Activated CD8-positive, alpha-beta memory T cell treated with anti-CD3 and anti-CD28 coated beads for 1 hour (primary cell): ENCODE measurements at regions not wholly inside any gene's neighbourhood (a gene's known extent, or its start where the extent isn't known, plus 50 kb on each side); places are given as distances from the start of the nearest gene placed in this dataset.

Source experiments
- DNase-seq, 2 donors: peaks; one replicate each; pipeline ENCODE4 v3.0.0-alpha.2; 2020; ENCODE audit warnings: low read depth in 1 of 2; ENCODE audit errors: extremely low read depth in 1 of 2

GRCh38 chr15:70449311-70450141 is 313.8 kb downstream of the UACA start:
- DNase-seq = no peak

GRCh38 chr15:70447928-70448698 is 315.2 kb downstream of the UACA start:
- peak in 1 of 2 donors; percentile 23 for DNase-seq

DNA sequence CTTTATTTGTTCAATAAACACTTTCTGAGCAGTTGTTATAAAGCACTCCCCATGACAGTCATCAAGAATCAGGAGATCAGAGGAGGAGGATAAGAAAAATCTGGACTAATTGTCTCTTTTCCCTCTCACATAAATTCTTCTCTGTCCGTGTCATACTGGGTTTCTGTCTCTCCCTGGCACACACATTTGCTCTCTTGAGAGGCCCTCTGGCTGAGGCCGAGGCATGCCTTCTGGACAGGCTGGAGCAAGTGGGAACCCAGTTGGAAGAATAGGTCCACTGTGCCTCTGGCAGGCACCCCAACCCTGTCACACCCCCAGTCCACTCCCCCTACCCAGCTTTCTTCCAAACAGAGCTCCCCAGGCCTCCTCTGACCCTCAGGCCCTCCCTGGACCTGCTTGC is 315.8 kb downstream of the UACA start:
- DNase-seq = no peak

GRCh38 chr15:70447081-70447480 is 316.3 kb downstream of the UACA start:
- DNase-seq = no peak

DNA sequence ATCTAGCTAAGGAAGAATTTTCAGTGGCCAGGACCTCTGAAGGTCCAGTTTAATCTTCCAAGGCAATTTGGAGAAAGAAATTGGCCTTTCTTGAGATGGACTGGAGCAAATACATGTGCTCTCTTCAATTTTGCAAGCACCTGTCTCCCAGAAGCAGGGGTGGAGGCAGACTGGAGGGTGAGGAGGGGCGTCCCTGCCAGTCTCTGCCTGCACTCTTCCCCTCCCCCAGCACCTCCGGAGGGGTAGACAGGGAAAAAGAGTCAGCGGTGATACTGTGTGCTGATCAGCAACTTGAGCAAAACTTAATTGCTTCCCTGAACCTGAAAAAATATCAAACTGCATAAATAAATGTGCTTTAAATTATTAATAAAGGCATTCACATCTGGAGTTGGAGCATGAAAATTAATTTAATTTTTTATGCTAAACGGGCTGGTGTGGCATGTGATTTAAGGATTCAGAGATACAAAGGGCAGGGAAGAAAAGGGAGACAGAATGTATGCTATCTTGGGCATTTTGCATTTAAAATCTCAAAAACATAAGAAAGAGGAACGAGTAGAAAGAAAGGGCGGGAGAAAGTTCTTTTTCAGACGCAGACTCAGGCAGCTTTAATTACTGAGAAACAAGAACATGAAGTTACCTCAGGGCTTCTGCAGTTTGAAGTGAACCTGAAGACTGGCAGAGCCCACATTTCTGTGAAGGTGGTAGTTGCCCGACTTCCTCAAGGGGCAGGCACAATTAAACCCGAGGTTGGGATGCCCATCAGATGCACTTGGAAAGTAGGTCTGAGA is 319.7 kb downstream of the UACA start:
- no peak for DNase-seq

DNA sequence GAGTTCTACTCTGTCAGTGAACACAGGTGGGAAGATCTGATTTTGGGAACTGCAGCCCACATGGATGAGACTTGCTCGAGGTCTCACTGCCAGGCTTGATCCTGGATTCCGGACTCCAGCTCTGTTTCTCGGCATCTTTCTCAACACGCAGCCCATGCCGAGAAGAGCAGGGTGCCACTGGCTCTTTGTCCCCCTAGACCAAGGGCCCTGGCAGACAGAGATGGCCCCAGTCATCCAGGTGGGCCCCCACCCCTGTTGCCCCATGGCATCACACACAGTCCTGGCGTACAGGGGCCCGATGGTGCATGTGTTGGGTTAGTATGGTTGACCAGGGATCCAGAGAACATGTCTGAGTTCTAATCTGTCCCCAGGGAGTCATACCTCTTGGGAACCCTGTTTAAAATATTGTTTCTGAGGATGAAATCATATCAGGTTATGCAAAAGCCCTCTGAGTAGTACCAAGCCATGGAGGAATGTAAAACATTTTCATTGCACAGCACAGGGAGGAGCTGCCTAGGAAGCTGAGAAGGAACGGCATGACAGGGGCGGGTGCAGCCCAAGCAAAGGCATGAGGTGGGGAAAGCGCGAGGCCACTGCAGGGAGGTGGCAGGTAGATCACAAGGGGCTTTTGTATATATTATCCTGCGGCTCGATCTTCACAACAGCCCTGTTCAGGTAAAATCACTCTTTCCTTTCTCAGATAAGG is 320.6 kb downstream of the UACA start:
- DNase-seq = no peak

DNA sequence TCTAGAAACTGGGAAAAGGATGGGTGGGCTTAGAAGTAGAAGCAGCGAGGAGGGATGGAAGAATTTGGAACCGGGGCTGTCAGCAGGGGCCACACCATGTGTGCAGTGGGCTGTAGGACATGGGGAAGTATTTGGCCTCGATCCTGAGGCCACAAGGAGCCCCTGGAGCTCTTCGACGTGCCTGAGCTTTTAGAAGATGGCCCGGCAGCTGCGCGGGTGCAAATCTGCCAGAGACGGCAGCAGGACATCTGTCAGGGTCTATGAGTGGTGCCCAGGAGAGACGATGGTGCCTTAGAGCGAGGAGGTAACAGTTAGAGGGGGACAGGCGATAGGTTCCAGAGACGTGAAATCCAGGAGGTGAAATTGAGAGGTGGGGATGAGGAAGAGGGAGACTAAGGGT is 321.1 kb downstream of the UACA start:
- DNase-seq = no peak

- DNase-seq = no peak
Measured at GRCh38 chr15:70440416-70441138, 322.8 kb downstream of the UACA start.

DNA sequence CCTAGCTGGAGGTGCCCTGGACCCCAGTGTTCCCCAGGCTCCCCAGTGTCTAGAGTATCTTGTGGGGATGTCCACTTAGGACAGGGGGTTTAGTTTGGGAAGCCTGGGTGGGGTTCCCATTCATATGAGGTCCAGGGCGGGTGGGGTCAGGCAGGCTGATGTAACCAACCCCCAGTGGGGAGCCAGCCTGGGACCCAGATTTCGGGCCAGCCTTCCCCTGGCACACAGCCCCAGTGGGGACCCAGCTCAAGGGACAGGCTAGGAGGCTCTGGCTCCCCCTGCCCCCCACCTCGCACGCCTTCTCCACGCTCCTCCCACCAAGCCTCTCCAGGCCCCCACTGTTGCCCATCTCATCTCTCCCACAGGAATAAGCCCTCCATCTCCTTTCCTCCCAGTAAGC is 323.5 kb downstream of the UACA start:
- no peak for DNase-seq

DNA sequence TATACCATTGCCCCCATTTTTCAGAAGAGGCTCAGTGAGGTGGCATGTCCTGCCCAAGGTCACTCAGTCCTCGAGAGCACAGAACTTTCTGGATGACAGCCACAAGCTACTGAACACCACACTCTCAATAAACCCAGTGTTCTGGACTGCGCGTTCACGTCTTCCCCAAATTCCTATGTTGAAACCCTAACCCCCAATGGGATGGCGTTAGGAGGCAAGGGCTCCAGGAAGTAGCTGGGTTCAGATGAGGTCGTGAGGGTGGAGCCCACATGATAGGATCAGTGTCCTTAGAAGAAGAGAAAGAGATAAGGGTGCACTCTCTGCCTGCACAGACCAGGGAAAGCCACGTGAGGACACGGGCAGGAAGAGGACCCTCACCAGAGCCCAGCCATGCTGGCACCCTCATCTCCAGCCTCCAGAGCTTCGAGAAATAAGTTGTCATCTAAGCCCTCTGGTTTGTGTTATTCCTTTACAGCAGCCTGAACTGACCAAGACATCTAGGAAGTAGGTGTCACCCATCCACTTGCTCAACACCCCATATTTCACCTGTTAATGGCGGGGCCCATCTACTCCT is 324.0 kb downstream of the UACA start:
- no peak for DNase-seq

DNA sequence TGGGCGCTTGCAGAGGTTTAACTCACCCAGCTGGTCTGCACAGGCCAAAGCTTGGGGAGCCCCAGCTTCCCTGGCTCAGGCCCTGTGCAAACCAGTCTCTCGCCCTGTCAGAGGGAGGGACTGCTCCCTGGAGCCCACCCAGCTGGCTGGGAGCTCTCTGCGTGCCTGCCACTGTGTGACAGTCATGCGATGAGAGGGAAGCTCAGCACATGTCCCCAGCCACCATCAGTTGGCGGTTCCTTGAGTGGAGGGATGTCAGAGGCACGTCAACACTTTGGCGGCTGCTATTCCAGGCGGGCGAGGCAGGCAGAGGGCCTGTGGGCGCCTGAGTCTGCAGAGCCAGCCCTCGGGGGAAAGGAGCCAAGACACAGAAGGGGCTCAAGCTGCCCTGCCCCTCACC is 324.6 kb downstream of the UACA start:
- DNase-seq = no peak

- no peak for DNase-seq
Measured at GRCh38 chr15:70437882-70438451, 325.4 kb downstream of the UACA start.

DNA sequence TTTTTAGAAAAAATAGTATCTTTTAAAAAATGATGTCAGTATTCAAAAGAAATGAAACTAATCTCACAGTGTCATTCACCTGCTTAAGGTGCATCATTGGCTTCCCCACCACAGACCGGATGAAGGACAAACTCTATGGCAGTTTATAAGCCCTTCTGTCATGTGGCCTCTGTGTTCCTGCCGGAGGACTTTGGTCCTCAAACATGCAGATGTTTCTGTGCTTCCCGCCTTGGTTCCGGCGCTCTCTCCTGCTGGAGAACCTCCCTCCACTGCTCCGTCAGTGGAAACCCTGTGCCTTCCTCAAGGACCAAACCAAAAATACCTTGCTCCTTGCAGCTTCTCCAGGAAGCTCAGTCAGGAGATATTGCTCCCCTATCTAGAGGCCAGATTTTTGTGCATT is 326.3 kb downstream of the UACA start:
- no peak for DNase-seq

GRCh38 chr15:70436428-70436827 is 326.9 kb downstream of the UACA start:
- no peak for DNase-seq

DNA sequence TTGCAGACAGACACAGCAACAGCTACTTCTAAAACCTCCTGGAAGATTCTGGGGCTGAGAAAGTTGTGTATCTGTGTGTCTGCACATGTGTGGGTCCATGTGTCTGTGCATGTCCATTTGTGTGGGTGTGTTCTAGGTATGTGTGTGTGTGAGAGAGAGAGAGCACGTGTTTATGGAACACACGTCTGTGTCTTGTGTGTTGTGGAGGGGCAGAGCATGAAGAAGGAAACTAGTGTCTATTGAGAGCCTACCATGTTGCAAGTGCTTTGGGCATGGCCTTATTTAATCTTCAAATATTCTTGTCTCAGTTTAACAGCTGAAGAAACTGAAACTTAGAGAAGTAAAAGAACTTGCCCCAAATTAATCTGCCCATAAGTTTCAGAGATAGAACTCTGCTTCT is 327.5 kb downstream of the UACA start:
- DNase-seq = no peak

- no peak for DNase-seq
Measured at GRCh38 chr15:70435369-70435768, 328.0 kb downstream of the UACA start.

GRCh38 chr15:70433586-70434324 is 329.6 kb downstream of the UACA start:
- DNase-seq = no peak

DNA sequence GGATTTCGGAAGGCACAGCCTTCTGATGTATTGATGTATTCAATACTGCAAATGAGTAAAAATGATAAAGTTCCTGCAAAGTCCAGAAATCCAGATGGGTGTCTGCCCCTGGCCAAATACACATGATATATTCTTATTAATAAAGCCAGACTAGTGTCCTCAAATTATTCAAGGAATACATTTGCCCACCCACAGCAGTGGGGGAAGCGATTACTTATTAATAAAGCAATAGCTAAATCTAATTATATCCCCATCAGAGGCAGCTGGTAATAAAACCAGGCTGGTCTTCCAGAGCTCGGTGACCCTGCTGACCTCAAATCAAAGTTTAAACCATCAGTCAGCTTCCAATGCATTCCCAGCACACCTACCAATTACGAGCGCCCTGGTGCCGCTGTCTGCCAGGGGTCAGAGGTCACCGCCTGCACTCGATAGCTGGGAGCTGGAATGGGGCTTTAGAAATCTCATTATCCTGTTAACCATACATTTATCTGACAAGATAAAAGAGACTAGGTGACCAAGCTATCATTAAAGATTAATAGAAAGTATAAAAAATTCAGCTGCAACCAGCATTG is 330.3 kb downstream of the UACA start:
- DNase-seq = no peak
